ENCODE measurements at regions not wholly inside any gene's neighbourhood (a gene's known extent, or its start where the extent isn't known, plus 50 kb on each side); places are given as distances from the start of the nearest gene placed in this dataset.
"Not testable (repeated sequence)": the region's sequence is repeated elsewhere in the genome, so short reads cannot be mapped to it uniquely, and the experiment has no call there.

- no peak overlapping the region for H3K4me3 ChIP-seq (replicated peaks; ENCODE audit: low read depth, low read length)
- DNase-seq (ENCODE audit: extremely low read depth, low read depth): no peak
- TF ChIP-seq CTCF (IDR thresholded peaks at IDR 0.05; ENCODE audit: low read depth, low read length, missing control alignments): no peak
Measured at GRCh38 chr1:56123421-56123820, 455.9 kb downstream of the PLPP3 start.

- no peak overlapping the region for H3K4me3 ChIP-seq (replicated peaks; ENCODE audit: low read depth, low read length)
- no peak for DNase-seq (ENCODE audit: extremely low read depth, low read depth)
- no peak for TF ChIP-seq CTCF (IDR thresholded peaks at IDR 0.05; ENCODE audit: low read depth, low read length, missing control alignments)
Measured at GRCh38 chr1:56120021-56120420, 459.3 kb downstream of the PLPP3 start.

GRCh38 chr1:56118676-56119075 lies 460.7 kb downstream of the PLPP3 start:
- DNase-seq (ENCODE audit: extremely low read depth, low read depth); H3K4me3 ChIP-seq (replicated peaks; ENCODE audit: low read depth, low read length): not testable (repeated sequence)

- no peak for DNase-seq (ENCODE audit: extremely low read depth, low read depth)
- TF ChIP-seq CTCF (IDR thresholded peaks at IDR 0.05; ENCODE audit: low read depth, low read length, missing control alignments): no peak
- H3K4me3 ChIP-seq (replicated peaks; ENCODE audit: low read depth, low read length): no peak overlapping the region
Measured at GRCh38 chr1:56115701-56116100, 463.7 kb downstream of the PLPP3 start.

GRCh38 chr1:56113679-56114078 lies 465.7 kb downstream of the PLPP3 start:
- H3K4me3 ChIP-seq (replicated peaks; ENCODE audit: low read depth, low read length): no peak overlapping the region
- no peak for DNase-seq (ENCODE audit: extremely low read depth, low read depth)
- TF ChIP-seq CTCF (IDR thresholded peaks at IDR 0.05; ENCODE audit: low read depth, low read length, missing control alignments): no peak

GRCh38 chr1:56107275-56107638 lies 472.1 kb downstream of the PLPP3 start:
- TF ChIP-seq CTCF (IDR thresholded peaks at IDR 0.05; ENCODE audit: low read depth, low read length, missing control alignments): no peak
- no peak for DNase-seq (ENCODE audit: extremely low read depth, low read depth)
- H3K4me3 ChIP-seq (replicated peaks; ENCODE audit: low read depth, low read length): no peak overlapping the region

- TF ChIP-seq CTCF (IDR thresholded peaks at IDR 0.05; ENCODE audit: low read depth, low read length, missing control alignments): no peak
- no peak overlapping the region for H3K4me3 ChIP-seq (replicated peaks; ENCODE audit: low read depth, low read length)
- no peak for DNase-seq (ENCODE audit: extremely low read depth, low read depth)
Measured at GRCh38 chr1:56106531-56107274, 472.7 kb downstream of the PLPP3 start.

Measured in HFF-Myc (cell line).